Keratinocyte (primary cell): ENCODE measurements at regions not wholly inside any gene's neighbourhood (a gene's known extent, or its start where the extent isn't known, plus 50 kb on each side); places are given as distances from the start of the nearest gene placed in this dataset.

Experiments
- DNase-seq: peaks from one replicate; pipeline ENCODE4 v3.0.0-alpha.2; 2011; ENCODE audit warnings: low read depth, missing footprints, low spot score
- FAIRE-seq: peaks from 2 replicates; lab custom pipeline; 2011; peaks lifted over from hg19 to GRCh38; lab: Jason Lieb, UNC
- H2AFZ ChIP-seq: 2 replicates; pipeline ENCODE4 v1.6.0; 2012; ENCODE audit warnings: low read length, control low read depth, inconsistent platforms; ENCODE audit not compliant: control insufficient read depth
- H3K27ac ChIP-seq: 2 replicates; pipeline ENCODE4 v1.5.1; 2011; ENCODE audit warnings: low read length; ENCODE audit not compliant: control insufficient read depth, insufficient read depth
- H3K27me3 ChIP-seq: 3 replicates; pipeline ENCODE4 v1.6.0; 2011; ENCODE audit warnings: low read length; ENCODE audit not compliant: control insufficient read depth, insufficient read depth; ENCODE audit errors: extremely low read depth
- H3K36me3 ChIP-seq, 2 experiments: 2 replicates in 1 of 2; 3 replicates in 1 of 2; pipeline ENCODE4 v1.5.1; 2011; ENCODE audit warnings: low read length in 2 of 2, mild to moderate bottlenecking in 1 of 2; ENCODE audit not compliant: control insufficient read depth in 2 of 2, insufficient read depth in 2 of 2; ENCODE audit errors: extremely low read depth in 1 of 2
- H3K4me1 ChIP-seq: 3 replicates; pipeline ENCODE4 v1.5.1; 2011; ENCODE audit warnings: low read length; ENCODE audit not compliant: control insufficient read depth, insufficient read depth; ENCODE audit errors: extremely low read depth
- H3K4me2 ChIP-seq: 3 replicates; pipeline ENCODE4 v1.6.0; 2011; ENCODE audit warnings: low read depth, low read length; ENCODE audit not compliant: control insufficient read depth, insufficient read depth; ENCODE audit errors: extremely low read depth
- H3K4me3 ChIP-seq, 3 experiments: fragments of 200-600 bp in 1 of 3; sonication (generic) in 1 of 3; 2 replicates in 2 of 3; 3 replicates in 1 of 3; pipeline ENCODE4 v1.5.1; 2011 to 2016; ENCODE audit warnings: low read length in 3 of 3, mild to moderate bottlenecking in 3 of 3, control low read depth in 2 of 3, inconsistent platforms in 1 of 3, low read depth in 1 of 3, mixed read lengths in 1 of 3, mixed run types in 1 of 3, moderate library complexity in 1 of 3; ENCODE audit not compliant: control insufficient read depth in 2 of 3, insufficient read depth in 2 of 3; ENCODE audit errors: extremely low read depth in 1 of 3
- H3K79me2 ChIP-seq: 2 replicates; pipeline ENCODE4 v1.6.0; 2012; ENCODE audit warnings: low read length; ENCODE audit not compliant: control insufficient read depth, insufficient read depth
- H3K9ac ChIP-seq: 3 replicates; pipeline ENCODE4 v1.6.0; 2011; ENCODE audit warnings: low read length; ENCODE audit not compliant: control insufficient read depth, insufficient read depth; ENCODE audit errors: extremely low read depth
- H3K9me1 ChIP-seq: 3 replicates; pipeline ENCODE4 v1.6.0; 2011; ENCODE audit warnings: low read length; ENCODE audit not compliant: control insufficient read depth, insufficient read depth; ENCODE audit errors: extremely low read depth
- H3K9me3 ChIP-seq: 2 replicates; pipeline ENCODE4 v1.5.1; 2012; ENCODE audit warnings: low read depth, low read length; ENCODE audit not compliant: control insufficient read depth
- H4K20me1 ChIP-seq: 3 replicates; pipeline ENCODE4 v1.6.0; 2011; ENCODE audit warnings: low read length; ENCODE audit not compliant: control insufficient read depth, insufficient read depth; ENCODE audit errors: extremely low read depth
- EZH2 ChIP-seq: IDR thresholded peaks from one replicate; pipeline ENCODE4 v1.6.1; 2012; ENCODE audit warnings: inconsistent platforms, mild to moderate bottlenecking, low read length, moderate library complexity
- dilution Hi-C: fragments of 300-500 bp; cut with MboI; formaldehyde crosslinking; loops from one replicate; pipeline ENCODE4 v1.7.0; 2020; ENCODE audit warnings: low sequenced_read_pairs; ENCODE audit not compliant: extremely low pct_ligation_motif_present
- TF ChIP-seq, protein P1 (sequence below), 3 experiments: IDR thresholded peaks in 1 of 3; conservative IDR thresholded peaks in 1 of 3; optimal IDR thresholded peaks in 1 of 3; 2 replicates in 2 of 3; 3 replicates in 1 of 3; pipeline versions ENCODE3 to v1.5.1; 2011; ENCODE audit warnings: low read length in 3 of 3, mild to moderate bottlenecking in 3 of 3, moderate library complexity in 2 of 3, control low read depth in 1 of 3, inconsistent platforms in 1 of 3; ENCODE audit not compliant: insufficient read depth in 2 of 3; ENCODE audit errors: extremely low read depth in 1 of 3

DNA sequence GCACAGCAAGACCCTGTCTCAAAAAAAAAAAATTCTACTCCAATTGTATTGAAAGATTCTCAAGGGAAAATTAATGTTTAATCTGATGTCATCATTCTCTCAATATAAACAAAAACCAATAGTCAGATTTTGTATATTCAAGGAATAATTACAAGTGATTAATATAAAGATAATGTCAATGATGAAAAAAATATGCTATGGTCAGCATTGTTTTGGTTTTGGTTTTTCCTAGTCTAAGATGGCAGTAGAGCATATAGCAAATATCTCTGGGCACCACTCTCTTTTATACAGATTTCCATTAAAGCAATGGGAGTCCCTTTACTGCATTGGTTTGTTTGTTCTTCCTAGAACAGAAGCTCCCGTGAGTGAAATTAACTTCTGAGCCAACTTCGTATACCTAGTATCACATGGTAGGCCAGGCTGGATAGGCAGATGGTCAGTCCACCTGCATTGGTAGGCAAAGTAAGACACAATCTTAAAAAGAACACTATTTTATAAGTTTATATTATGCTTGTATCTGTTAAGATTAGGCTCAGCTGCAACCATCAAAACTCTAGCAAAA lies 523.8 kb upstream of the JARID2 start:
- H4K20me1 ChIP-seq: no peaks in the 10 kb centered on the region
- no peaks in the 10 kb centered on the region for H3K9me1 ChIP-seq
- dilution Hi-C loops: no loop called here
- H3K27me3 ChIP-seq: no peaks in the 10 kb centered on the region
- H2AFZ ChIP-seq: no peak overlapping the region
- peaks cover 12% of the 10 kb centered on the region for H3K4me1 ChIP-seq
- H3K9ac ChIP-seq: no peak overlapping the region
- FAIRE-seq: no peak
- no peak overlapping the region for H3K4me2 ChIP-seq
- no peaks in the 10 kb centered on the region for H3K79me2 ChIP-seq
- H3K27ac ChIP-seq: no peak overlapping the region
- H3K9me3 ChIP-seq: no peaks in the 10 kb centered on the region
- no peak for DNase-seq
- H3K36me3 ChIP-seq: no peaks in the 10 kb centered on the region
- no peak overlapping the region for H3K4me3 ChIP-seq
- TF ChIP-seq, protein P1, sequence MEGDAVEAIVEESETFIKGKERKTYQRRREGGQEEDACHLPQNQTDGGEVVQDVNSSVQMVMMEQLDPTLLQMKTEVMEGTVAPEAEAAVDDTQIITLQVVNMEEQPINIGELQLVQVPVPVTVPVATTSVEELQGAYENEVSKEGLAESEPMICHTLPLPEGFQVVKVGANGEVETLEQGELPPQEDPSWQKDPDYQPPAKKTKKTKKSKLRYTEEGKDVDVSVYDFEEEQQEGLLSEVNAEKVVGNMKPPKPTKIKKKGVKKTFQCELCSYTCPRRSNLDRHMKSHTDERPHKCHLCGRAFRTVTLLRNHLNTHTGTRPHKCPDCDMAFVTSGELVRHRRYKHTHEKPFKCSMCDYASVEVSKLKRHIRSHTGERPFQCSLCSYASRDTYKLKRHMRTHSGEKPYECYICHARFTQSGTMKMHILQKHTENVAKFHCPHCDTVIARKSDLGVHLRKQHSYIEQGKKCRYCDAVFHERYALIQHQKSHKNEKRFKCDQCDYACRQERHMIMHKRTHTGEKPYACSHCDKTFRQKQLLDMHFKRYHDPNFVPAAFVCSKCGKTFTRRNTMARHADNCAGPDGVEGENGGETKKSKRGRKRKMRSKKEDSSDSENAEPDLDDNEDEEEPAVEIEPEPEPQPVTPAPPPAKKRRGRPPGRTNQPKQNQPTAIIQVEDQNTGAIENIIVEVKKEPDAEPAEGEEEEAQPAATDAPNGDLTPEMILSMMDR (optimal IDR thresholded peaks at IDR 0.05 in 1 of 3, IDR thresholded peaks at IDR 0.05 in 1 of 3, conservative IDR thresholded peaks at IDR 0.05 in 1 of 3; ENCODE audit: extremely low read depth in 1 of 3, insufficient read depth in 2 of 3, low read length in 3 of 3): no peak
- TF ChIP-seq EZH2: no peak

DNA sequence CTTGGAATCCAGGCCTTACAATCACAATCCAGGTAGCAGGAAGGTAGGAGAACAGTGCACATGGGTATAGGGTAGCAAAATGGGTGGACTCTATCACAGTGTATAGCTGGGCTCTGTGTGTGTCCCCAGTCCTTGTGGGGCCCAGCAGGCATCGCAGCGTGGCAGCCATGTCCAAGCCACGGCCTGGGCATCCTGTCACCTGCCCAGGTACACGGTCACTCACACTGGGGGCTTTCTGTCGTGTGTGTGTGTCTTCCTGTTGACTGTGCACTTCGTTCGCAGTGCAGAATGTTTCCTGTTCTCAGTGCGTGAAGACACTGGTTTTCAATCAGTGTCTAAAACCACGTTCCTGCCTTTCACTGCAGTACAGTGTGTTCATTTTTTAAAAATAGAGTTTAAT lies 523.2 kb upstream of the JARID2 start:
- dilution Hi-C loops: no loop called here
- Histone ChIP-seq H3K4me1 (peaks cover 6% of the 10 kb centered on the region), H3K79me2 (no peaks in the 10 kb centered on the region), H3K9me3 (no peaks in the 10 kb centered on the region), H2AFZ (no peak overlapping the region), H3K9ac (no peak overlapping the region), H3K27me3 (no peaks in the 10 kb centered on the region), H3K36me3 (no peaks in the 10 kb centered on the region), H3K4me2 (no peak overlapping the region), H3K27ac (no peak overlapping the region), H4K20me1 (no peaks in the 10 kb centered on the region), H3K4me3 (no peak overlapping the region), H3K9me1 (no peaks in the 10 kb centered on the region)
- no peak for TF ChIP-seq EZH2
- TF ChIP-seq, protein P1 (optimal IDR thresholded peaks at IDR 0.05 in 1 of 3, IDR thresholded peaks at IDR 0.05 in 1 of 3, conservative IDR thresholded peaks at IDR 0.05 in 1 of 3; ENCODE audit: extremely low read depth in 1 of 3, insufficient read depth in 2 of 3, low read length in 3 of 3): no peak
- DNase-seq (no peak), FAIRE-seq (no peak)
